ENCODE measurements at regions not wholly inside any gene's neighbourhood (a gene's known extent, or its start where the extent isn't known, plus 50 kb on each side); places are given as distances from the start of the nearest gene placed in this dataset.

DNA sequence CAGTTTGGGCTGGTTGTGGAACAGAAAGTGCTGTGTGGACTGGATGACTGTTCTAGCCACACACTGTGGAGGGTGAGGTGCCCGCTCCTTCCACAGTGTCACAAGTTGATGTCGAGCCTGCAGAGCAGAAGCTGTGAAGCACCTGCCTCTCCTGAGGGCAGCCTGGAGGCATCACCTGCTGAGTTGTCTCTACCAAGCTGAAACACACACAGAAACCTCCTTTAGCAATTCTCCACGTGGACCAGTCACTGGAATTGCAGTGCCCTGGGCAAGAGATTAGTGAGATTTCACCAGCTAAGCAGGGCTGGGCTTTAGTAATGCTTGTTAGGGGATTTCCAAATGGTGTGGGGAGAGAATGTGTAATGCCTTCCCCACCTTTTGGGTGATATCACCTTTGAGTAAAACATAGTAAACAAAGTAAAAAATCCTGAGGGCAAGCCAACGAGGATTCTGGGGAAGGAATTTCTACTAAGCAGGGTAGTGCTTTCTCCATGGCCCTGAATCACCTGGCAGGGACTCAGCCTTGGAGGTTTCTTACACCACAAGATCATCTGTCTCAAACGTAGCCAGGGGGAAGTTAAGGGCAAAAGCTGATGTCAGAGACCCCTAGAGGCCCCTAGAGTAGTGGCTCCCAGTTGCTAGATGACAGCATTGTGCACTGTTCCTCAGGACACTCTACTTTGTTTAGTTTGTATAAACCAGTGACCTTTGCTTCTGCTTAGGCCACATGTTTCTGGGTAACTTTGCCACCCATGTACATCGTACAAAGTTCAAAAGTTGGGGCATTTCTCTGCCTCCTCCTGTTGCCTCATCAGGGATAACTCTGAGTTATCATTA lies 233.1 kb upstream of the IGFBP3 start:
- TF ChIP-seq POLR2A (IDR thresholded peaks at IDR 0.05; ENCODE audit: low read depth, low read length) (no peak), POLR2AphosphoS5 (IDR thresholded peaks at IDR 0.05; ENCODE audit: low read depth, low read length) (no peak), POU2F2 (IDR thresholded peaks at IDR 0.05; ENCODE audit: low read depth, low read length) (no peak), TAF1 (IDR thresholded peaks at IDR 0.05; ENCODE audit: low read depth, low read length) (no peak), PAX5 (IDR thresholded peaks at IDR 0.05; ENCODE audit: insufficient read depth, low read length, severe bottlenecking) (no peak), SPI1 (IDR thresholded peaks at IDR 0.05; ENCODE audit: low read depth, low read length) (no peak)
